ENCODE measurements at regions not wholly inside any gene's neighbourhood (a gene's known extent, or its start where the extent isn't known, plus 50 kb on each side); places are given as distances from the start of the nearest gene placed in this dataset.

DNA sequence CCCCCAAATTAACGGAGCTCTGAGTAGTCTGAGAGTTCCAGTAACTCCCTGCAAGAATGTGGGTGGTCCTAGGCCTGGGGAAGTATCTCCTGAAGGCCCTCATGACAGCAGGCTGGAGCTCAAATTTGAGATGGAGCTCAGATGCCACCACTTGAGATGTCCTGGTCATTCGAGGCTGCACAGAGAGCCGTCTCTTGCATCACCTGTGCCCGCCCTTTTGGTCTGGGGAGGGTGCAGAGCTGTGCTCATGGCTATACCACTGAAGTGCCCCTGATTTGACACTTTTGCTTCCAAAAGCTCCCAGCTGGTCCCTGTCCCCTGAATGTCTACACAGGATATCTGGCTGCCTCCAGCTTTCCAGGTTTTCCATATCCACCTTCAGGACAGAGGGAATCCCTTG lies 214.0 kb upstream of the B3GAT1 start:
- TF ChIP-seq, protein P1, sequence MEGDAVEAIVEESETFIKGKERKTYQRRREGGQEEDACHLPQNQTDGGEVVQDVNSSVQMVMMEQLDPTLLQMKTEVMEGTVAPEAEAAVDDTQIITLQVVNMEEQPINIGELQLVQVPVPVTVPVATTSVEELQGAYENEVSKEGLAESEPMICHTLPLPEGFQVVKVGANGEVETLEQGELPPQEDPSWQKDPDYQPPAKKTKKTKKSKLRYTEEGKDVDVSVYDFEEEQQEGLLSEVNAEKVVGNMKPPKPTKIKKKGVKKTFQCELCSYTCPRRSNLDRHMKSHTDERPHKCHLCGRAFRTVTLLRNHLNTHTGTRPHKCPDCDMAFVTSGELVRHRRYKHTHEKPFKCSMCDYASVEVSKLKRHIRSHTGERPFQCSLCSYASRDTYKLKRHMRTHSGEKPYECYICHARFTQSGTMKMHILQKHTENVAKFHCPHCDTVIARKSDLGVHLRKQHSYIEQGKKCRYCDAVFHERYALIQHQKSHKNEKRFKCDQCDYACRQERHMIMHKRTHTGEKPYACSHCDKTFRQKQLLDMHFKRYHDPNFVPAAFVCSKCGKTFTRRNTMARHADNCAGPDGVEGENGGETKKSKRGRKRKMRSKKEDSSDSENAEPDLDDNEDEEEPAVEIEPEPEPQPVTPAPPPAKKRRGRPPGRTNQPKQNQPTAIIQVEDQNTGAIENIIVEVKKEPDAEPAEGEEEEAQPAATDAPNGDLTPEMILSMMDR (IDR thresholded peaks at IDR 0.05), result no peak
- no peak for TF ChIP-seq POLR2A (IDR thresholded peaks at IDR 0.05)
- TF ChIP-seq POLR2AphosphoS5 (IDR thresholded peaks at IDR 0.05), result no peak
- TF ChIP-seq EP300 (IDR thresholded peaks at IDR 0.05), result no peak
